ENCODE measurements at regions not wholly inside any gene's neighbourhood (a gene's known extent, or its start where the extent isn't known, plus 50 kb on each side); places are given as distances from the start of the nearest gene placed in this dataset.

- no peak for DNase-seq (ENCODE audit: low read depth, low spot score)
- Mint-ChIP-seq H3K4me1 (peaks cover 20% of the 10 kb centered on the region), H3K36me3 (ENCODE audit: low read depth) (no peaks in the 10 kb centered on the region), H3K27ac (ENCODE audit: unreplicated experiment) (no peak overlapping the region), H3K9me3 (peaks cover 3% of the 10 kb centered on the region), H3K27me3 (ENCODE audit: low read depth) (no peaks in the 10 kb centered on the region), H3K4me3 (no peak overlapping the region)
- TF ChIP-seq, protein P1, sequence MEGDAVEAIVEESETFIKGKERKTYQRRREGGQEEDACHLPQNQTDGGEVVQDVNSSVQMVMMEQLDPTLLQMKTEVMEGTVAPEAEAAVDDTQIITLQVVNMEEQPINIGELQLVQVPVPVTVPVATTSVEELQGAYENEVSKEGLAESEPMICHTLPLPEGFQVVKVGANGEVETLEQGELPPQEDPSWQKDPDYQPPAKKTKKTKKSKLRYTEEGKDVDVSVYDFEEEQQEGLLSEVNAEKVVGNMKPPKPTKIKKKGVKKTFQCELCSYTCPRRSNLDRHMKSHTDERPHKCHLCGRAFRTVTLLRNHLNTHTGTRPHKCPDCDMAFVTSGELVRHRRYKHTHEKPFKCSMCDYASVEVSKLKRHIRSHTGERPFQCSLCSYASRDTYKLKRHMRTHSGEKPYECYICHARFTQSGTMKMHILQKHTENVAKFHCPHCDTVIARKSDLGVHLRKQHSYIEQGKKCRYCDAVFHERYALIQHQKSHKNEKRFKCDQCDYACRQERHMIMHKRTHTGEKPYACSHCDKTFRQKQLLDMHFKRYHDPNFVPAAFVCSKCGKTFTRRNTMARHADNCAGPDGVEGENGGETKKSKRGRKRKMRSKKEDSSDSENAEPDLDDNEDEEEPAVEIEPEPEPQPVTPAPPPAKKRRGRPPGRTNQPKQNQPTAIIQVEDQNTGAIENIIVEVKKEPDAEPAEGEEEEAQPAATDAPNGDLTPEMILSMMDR (conservative IDR thresholded peaks at IDR 0.05), result no peak
Measured at GRCh38 chr12:68450947-68451260, 118.7 kb upstream of the MDM1 start.

DNA sequence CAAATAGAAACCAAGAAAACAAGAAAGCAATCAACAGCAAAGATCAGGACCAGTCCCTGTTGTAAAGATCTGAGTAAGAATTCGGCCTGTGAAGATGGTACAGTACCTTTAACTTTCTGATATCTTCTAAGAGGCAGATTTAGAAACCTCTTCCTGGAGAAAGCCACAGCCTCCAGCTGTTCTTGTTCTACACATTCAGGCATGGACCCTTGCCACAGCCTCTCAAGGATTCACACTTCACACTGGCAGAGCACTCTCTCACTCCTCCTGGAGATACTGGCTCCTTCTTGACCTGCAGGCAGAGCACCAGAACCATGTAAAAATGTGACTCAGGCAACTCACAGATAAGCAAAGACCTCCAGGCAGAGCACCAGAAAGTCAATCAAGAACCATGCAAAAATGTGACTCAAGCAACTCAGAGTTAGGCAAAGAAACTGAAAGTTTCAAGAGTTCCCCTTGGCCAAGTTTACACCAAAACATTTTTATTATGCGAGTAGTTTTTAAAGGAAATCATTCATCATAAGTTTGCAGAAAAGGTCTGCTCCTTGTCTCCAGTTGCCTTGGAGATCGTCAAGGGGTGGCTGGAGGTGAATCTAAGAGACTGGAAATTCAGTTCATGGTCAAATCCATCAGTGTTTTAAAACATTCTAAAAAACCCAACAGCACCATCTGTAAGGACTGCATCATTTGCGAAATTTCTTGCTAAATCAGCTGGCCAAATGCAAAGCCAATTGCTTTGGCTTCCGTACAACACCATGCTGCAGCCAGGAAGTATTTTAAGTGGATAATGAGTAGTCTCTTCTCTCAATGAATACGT lies 119.3 kb upstream of the MDM1 start:
- H3K27ac Mint-ChIP-seq (ENCODE audit: unreplicated experiment), result no peak overlapping the region
- peaks cover 24% of the 10 kb centered on the region for H3K4me1 Mint-ChIP-seq
- H3K27me3 Mint-ChIP-seq (ENCODE audit: low read depth), result no peaks in the 10 kb centered on the region
- H3K9me3 Mint-ChIP-seq, result peaks cover 3% of the 10 kb centered on the region
- no peaks in the 10 kb centered on the region for H3K36me3 Mint-ChIP-seq (ENCODE audit: low read depth)
- no peak overlapping the region for H3K4me3 Mint-ChIP-seq
- TF ChIP-seq, protein P1 (conservative IDR thresholded peaks at IDR 0.05), result no peak
- no peak for DNase-seq (ENCODE audit: low read depth, low spot score)

DNA sequence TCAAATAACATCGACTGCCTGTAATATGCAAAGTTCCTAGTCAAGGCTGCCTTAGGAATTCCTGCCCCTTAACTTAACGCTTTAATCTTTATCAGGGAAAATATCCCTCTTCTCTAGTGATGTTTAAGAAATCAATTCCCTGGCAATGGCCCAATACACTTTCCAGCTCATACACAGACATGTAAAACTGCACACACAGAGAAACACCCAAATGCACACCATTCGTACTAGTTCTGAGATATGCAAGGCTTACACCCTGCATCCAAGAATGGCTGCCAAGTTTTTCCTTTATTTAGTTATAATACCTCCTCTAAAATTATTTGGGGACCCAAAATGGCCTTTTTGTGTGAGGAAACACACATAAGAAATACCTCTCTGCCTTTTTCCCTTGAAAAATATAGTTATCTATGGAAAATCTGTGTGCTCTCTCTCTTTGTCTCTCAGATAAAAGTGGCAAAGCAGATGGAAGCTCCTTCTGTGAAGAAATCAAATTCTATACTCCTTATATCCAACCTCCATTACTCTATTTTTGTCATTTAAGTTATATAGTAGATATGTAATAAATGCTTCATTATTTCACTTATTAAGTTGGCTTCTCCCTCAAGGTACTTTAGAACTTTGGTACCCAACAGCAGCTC lies 120.0 kb upstream of the MDM1 start:
- Mint-ChIP-seq H3K4me3 (no peak overlapping the region), H3K9me3 (peaks cover 3% of the 10 kb centered on the region), H3K27me3 (ENCODE audit: low read depth) (no peaks in the 10 kb centered on the region), H3K36me3 (ENCODE audit: low read depth) (no peaks in the 10 kb centered on the region), H3K27ac (ENCODE audit: unreplicated experiment) (no peak overlapping the region), H3K4me1 (peaks cover 18% of the 10 kb centered on the region)
- TF ChIP-seq, protein P1 (conservative IDR thresholded peaks at IDR 0.05), result no peak
- DNase-seq (ENCODE audit: low read depth, low spot score), result no peak

DNA sequence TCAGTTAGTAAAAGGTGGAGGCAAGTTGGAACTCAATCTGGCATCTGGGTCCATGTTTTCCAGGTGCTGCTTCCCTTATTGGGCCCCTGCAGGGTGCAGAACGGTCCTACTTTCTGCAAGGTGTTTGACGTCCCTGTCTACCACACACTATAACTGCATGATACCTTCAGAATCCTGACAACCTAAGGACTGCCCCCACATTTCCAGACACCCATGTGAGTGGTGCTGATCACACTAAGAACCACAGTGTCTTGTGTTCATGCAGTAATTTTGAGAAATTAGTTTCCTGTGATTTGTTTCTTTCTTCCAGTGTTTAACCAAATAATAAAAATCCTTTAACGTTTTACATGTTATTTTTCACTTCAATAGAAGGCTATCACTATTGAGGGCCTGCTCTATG lies 121.1 kb upstream of the MDM1 start:
- H3K36me3 Mint-ChIP-seq (ENCODE audit: low read depth), result no peaks in the 10 kb centered on the region
- H3K9me3 Mint-ChIP-seq, result peaks cover 3% of the 10 kb centered on the region
- H3K27ac Mint-ChIP-seq (ENCODE audit: unreplicated experiment), result no peak overlapping the region
- peaks cover 14% of the 10 kb centered on the region for H3K4me1 Mint-ChIP-seq
- DNase-seq (ENCODE audit: low read depth, low spot score), result no peak
- TF ChIP-seq, protein P1 (conservative IDR thresholded peaks at IDR 0.05), result no peak
- no peaks in the 10 kb centered on the region for H3K27me3 Mint-ChIP-seq (ENCODE audit: low read depth)
- no peak overlapping the region for H3K4me3 Mint-ChIP-seq

- no peaks in the 10 kb centered on the region for H3K36me3 Mint-ChIP-seq (ENCODE audit: low read depth)
- TF ChIP-seq, protein P1 (conservative IDR thresholded peaks at IDR 0.05), result no peak
- H3K4me1 Mint-ChIP-seq, result peaks cover 14% of the 10 kb centered on the region
- DNase-seq (ENCODE audit: low read depth, low spot score), result no peak
- H3K4me3 Mint-ChIP-seq, result no peak overlapping the region
- H3K27ac Mint-ChIP-seq (ENCODE audit: unreplicated experiment), result no peak overlapping the region
- H3K27me3 Mint-ChIP-seq (ENCODE audit: low read depth), result no peaks in the 10 kb centered on the region
- H3K9me3 Mint-ChIP-seq, result peaks cover 5% of the 10 kb centered on the region
Measured at GRCh38 chr12:68453876-68454275, 121.7 kb upstream of the MDM1 start.
